ENCODE measurements at regions not wholly inside any gene's neighbourhood (a gene's known extent, or its start where the extent isn't known, plus 50 kb on each side); places are given as distances from the start of the nearest gene placed in this dataset.

- TF ChIP-seq, protein P1, sequence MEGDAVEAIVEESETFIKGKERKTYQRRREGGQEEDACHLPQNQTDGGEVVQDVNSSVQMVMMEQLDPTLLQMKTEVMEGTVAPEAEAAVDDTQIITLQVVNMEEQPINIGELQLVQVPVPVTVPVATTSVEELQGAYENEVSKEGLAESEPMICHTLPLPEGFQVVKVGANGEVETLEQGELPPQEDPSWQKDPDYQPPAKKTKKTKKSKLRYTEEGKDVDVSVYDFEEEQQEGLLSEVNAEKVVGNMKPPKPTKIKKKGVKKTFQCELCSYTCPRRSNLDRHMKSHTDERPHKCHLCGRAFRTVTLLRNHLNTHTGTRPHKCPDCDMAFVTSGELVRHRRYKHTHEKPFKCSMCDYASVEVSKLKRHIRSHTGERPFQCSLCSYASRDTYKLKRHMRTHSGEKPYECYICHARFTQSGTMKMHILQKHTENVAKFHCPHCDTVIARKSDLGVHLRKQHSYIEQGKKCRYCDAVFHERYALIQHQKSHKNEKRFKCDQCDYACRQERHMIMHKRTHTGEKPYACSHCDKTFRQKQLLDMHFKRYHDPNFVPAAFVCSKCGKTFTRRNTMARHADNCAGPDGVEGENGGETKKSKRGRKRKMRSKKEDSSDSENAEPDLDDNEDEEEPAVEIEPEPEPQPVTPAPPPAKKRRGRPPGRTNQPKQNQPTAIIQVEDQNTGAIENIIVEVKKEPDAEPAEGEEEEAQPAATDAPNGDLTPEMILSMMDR (IDR thresholded peaks at IDR 0.05; ENCODE audit: insufficient read depth, low read length, poor library complexity, severe bottlenecking) = no peak
- no peak for TF ChIP-seq EZH2phosphoT487 (conservative IDR thresholded peaks at IDR 0.05; ENCODE audit: low read length)
Measured at GRCh38 chr12:126837697-126838096, 1429.3 kb upstream of the TMEM132C start.
